T-helper 2 cell treated with Interferon-gamma antibody and Interleukin-4, amounts not matched to agents 5 μg/mL and 100 μg/mL, for 36 hours (primary cell): ENCODE measurements at regions not wholly inside any gene's neighbourhood (a gene's known extent, or its start where the extent isn't known, plus 50 kb on each side); places are given as distances from the start of the nearest gene placed in this dataset.
"Not testable (repeated sequence)": the region's sequence is repeated elsewhere in the genome, so short reads cannot be mapped to it uniquely, and the experiment has no call there.

Source experiments
- DNase-seq: peaks from one replicate; pipeline ENCODE4 v3.0.0; 2021; ENCODE audit warnings: low spot score
- H3K27ac Mint-ChIP-seq: one replicate; pipeline ENCODE4 v1.8.0; 2021; ENCODE audit warnings: mild to moderate bottlenecking, mixed read lengths
- H3K27me3 Mint-ChIP-seq: one replicate; pipeline ENCODE4 v1.8.0; 2021; ENCODE audit warnings: low read depth, mixed read lengths
- H3K36me3 Mint-ChIP-seq: one replicate; pipeline ENCODE4 v1.8.0; 2021; ENCODE audit warnings: low read depth, mixed read lengths
- H3K4me1 Mint-ChIP-seq: one replicate; pipeline ENCODE4 v1.8.0; 2021; ENCODE audit warnings: low read depth, mixed read lengths
- H3K4me3 Mint-ChIP-seq: one replicate; pipeline ENCODE4 v1.8.0; 2022; ENCODE audit warnings: mild to moderate bottlenecking, moderate library complexity, mixed read lengths
- H3K9me3 Mint-ChIP-seq: one replicate; pipeline ENCODE4 v1.8.0; 2021; ENCODE audit warnings: mixed read lengths

- not testable (repeated sequence) for H3K4me1 Mint-ChIP-seq, DNase-seq, H3K36me3 Mint-ChIP-seq, H3K27ac Mint-ChIP-seq, H3K27me3 Mint-ChIP-seq, H3K4me3 Mint-ChIP-seq
- peaks cover 15% of the 10 kb centered on the region for H3K9me3 Mint-ChIP-seq
Observed at GRCh38 chr21:10382580-10382979, 138.8 kb upstream of the TPTE start.

DNA sequence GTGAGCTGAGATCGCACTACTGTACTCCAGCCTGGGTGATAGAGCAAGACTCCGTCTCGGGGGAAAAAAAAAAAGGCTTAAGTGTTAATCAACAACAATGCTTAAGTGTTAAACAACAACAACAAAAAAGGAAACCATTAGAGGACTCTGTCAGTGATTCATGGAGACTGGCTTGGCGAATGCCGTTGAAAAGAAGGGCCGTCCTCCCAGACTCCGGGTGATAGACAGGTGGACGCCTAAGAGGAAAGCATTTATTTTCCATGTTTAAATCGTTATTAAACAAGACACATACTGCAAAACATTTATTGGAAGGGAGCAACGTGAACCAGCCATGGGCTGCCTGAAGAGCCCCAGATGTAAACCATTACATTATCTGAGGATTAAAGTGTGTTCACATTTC lies 137.8 kb upstream of the TPTE start:
- not testable (repeated sequence) for H3K9me3 Mint-ChIP-seq, H3K27ac Mint-ChIP-seq, H3K4me3 Mint-ChIP-seq, DNase-seq, H3K4me1 Mint-ChIP-seq, H3K36me3 Mint-ChIP-seq, H3K27me3 Mint-ChIP-seq

DNA sequence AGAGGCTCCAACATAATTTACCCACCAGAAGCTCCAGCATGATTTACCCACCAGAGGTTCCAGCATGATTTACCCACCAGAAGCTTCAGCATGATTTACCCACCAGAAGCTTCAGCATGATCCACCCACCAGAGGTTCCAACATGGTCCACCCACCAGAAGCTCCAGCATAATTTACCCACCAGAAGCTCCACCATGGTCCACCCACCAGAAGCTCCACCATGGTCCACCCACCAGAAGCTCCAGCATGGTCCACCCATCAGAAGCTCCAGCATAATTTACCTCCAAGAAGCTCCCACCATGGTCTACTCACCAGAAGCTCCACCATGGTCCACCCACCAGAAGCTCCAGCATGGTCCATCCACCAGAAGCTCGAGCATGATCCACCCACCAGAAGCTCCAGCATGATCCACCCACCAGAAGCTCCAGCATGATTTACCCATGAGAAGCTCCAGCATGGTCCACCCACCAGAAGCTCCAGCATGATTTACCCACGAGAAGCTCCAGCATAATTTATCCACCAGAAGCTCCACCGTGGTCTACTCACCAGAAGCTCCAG lies 137.0 kb upstream of the TPTE start:
- H3K27ac Mint-ChIP-seq, H3K27me3 Mint-ChIP-seq, H3K9me3 Mint-ChIP-seq, H3K36me3 Mint-ChIP-seq, H3K4me1 Mint-ChIP-seq, H3K4me3 Mint-ChIP-seq, DNase-seq: not testable (repeated sequence)

DNA sequence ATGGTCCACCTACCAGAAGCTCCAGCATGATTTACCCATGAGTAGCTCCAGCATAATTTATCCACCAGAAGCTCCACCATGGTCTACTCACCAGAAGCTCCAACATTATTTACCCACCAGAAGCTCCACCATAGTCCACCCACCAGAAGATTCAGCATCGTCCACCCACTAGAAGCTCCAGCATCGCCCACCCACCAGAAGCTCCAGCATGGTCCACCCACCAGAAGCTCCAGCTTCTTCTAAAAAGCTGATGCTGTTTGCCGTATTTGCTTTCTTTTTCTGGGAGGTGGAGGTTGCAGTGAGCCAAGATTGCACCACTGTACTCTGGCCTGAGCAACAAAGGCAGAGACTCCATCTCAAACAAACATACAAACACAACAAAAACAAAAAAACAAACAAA lies 136.2 kb upstream of the TPTE start:
- not testable (repeated sequence) for H3K27ac Mint-ChIP-seq, H3K36me3 Mint-ChIP-seq, DNase-seq, H3K4me3 Mint-ChIP-seq, H3K27me3 Mint-ChIP-seq, H3K4me1 Mint-ChIP-seq, H3K9me3 Mint-ChIP-seq

DNA sequence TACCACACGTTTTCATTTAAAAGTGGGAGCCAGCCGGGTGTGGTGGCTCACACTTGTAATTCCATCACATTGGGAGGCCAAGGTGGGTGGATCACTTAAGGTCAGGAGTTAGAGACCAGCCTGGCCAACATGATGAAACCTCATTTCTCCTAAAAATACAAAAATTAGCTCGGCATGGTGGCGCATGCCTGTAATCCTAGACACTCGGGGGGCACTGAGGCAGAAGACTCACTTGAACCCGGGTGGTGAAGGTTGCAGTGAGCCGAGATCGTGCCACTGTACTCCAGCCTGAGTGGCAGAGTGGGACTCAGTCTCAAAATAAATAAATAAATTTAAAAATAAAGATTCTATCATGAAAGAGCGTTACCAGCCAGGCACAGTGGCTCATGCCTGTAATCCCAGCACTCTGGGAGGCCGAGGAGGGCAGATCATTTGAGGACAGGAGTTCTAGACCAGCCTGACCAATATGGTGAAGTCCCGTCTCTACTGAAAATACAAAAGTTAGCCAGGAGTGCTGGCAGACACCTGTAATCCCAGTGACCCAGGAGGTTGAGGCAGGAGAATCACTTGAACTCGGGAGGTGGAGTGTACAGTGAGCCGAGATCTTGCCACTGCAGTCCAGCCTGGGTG lies 135.4 kb upstream of the TPTE start:
- not testable (repeated sequence) for H3K4me1 Mint-ChIP-seq, H3K9me3 Mint-ChIP-seq, H3K36me3 Mint-ChIP-seq, H3K27me3 Mint-ChIP-seq, H3K27ac Mint-ChIP-seq, H3K4me3 Mint-ChIP-seq, DNase-seq

DNA sequence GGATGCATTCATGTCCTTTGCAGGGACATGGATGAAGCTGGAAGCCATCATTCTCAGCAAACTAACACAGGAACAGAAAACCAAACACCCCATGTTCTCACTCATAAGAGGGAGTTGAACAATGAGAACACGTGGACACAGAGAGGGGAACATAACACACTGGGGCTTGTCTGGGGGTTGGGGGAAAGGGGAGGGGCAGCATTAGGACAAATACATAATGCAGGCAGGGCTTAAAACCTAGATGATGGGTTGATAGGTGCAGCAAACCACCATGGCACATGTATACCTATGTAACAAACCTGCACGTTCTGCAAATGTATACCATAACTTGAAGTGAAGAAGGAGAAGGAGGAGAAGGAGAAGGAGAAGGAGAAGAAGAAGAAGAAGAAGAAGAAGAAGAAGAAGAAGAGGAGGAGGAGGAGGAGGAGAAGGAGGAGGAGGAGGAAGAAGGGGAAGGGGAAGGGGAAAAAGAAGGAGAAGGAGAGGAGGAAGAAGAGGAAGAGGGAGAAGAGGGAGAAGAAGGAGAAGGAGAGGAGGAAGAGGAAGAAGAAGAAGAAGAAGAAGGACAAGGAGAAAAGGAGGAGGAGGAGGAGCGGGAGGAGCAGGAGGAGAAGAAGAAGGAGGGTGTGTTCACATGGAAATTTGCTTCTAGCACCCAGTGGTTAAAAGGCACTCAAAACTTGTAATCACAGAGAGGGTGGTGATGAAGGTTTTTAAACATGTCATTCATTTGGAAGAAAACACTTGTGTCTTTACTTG lies 133.5 kb upstream of the TPTE start:
- not testable (repeated sequence) for H3K27ac Mint-ChIP-seq, DNase-seq

GRCh38 chr21:10388625-10389024 lies 132.8 kb upstream of the TPTE start:
- not testable (repeated sequence) for H3K4me1 Mint-ChIP-seq, H3K27ac Mint-ChIP-seq, H3K4me3 Mint-ChIP-seq, H3K9me3 Mint-ChIP-seq, H3K36me3 Mint-ChIP-seq, DNase-seq, H3K27me3 Mint-ChIP-seq

More for the DNA sequence above, 133.5 kb upstream of the TPTE start:
- H3K4me3 Mint-ChIP-seq, H3K36me3 Mint-ChIP-seq, H3K4me1 Mint-ChIP-seq, H3K9me3 Mint-ChIP-seq, H3K27me3 Mint-ChIP-seq: not testable (repeated sequence)

DNA sequence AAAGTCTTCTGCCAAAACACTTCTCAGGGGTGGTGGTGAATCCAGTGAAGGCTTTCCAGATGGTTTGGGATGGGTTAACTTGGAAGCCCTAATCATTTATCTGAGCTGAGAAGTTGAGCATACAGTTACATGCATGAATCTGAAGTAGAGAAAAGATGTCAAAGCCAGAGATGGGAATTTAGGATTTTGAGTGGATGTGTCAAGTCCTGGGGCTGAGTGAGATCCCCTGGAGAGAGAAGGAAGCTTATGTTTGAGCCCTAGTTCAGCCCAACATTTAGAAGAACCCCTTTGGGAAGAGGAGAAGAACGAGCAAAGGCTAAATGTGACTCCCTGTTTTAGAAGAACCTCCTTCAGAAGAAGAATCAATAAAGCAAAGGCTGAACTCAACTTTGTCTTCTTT lies 129.1 kb upstream of the TPTE start:
- H3K27me3 Mint-ChIP-seq, H3K27ac Mint-ChIP-seq, H3K4me3 Mint-ChIP-seq, H3K4me1 Mint-ChIP-seq, DNase-seq, H3K9me3 Mint-ChIP-seq, H3K36me3 Mint-ChIP-seq: not testable (repeated sequence)

DNA sequence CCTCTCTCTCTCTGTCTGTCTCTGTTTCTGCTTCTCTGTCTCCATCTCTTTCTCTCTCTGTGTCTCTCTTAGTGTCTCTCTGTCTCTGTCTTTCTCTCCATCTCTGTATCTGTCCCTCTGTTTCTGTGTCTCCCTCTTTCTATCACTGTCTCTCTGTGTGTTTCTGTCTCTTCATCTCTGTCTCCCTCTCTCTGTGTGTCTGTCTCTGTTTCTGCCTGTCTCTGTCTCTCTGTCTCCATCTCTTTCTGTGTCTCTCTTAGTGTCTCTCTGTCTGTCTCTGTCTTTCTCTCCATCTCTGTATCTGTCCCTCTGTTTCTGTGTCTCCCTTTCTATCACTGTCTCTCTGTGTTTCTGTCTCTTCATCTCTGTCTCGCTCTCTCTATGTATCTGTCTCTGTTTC lies 125.4 kb upstream of the TPTE start:
- H3K9me3 Mint-ChIP-seq, H3K36me3 Mint-ChIP-seq, H3K27me3 Mint-ChIP-seq, DNase-seq, H3K27ac Mint-ChIP-seq, H3K4me3 Mint-ChIP-seq, H3K4me1 Mint-ChIP-seq: not testable (repeated sequence)

GRCh38 chr21:10397495-10397915 lies 123.9 kb upstream of the TPTE start:
- H3K27ac Mint-ChIP-seq, H3K4me3 Mint-ChIP-seq, H3K9me3 Mint-ChIP-seq, H3K27me3 Mint-ChIP-seq, H3K36me3 Mint-ChIP-seq, H3K4me1 Mint-ChIP-seq, DNase-seq: not testable (repeated sequence)

- not testable (repeated sequence) for H3K27me3 Mint-ChIP-seq, DNase-seq, H3K4me1 Mint-ChIP-seq, H3K36me3 Mint-ChIP-seq, H3K9me3 Mint-ChIP-seq, H3K4me3 Mint-ChIP-seq, H3K27ac Mint-ChIP-seq
Observed at GRCh38 chr21:10398692-10399489, 122.5 kb upstream of the TPTE start.

GRCh38 chr21:10400622-10401361 lies 120.6 kb upstream of the TPTE start:
- not testable (repeated sequence) for H3K4me1 Mint-ChIP-seq, DNase-seq, H3K27me3 Mint-ChIP-seq, H3K4me3 Mint-ChIP-seq, H3K27ac Mint-ChIP-seq, H3K36me3 Mint-ChIP-seq
- peaks cover 21% of the 10 kb centered on the region for H3K9me3 Mint-ChIP-seq

- not testable (repeated sequence) for H3K36me3 Mint-ChIP-seq, H3K27ac Mint-ChIP-seq, DNase-seq, H3K27me3 Mint-ChIP-seq, H3K4me3 Mint-ChIP-seq, H3K4me1 Mint-ChIP-seq
- H3K9me3 Mint-ChIP-seq = peaks cover 25% of the 10 kb centered on the region
Observed at GRCh38 chr21:10402461-10402860, 118.9 kb upstream of the TPTE start.

- not testable (repeated sequence) for H3K27me3 Mint-ChIP-seq, DNase-seq, H3K36me3 Mint-ChIP-seq, H3K4me3 Mint-ChIP-seq, H3K27ac Mint-ChIP-seq, H3K4me1 Mint-ChIP-seq
- H3K9me3 Mint-ChIP-seq = peaks cover 15% of the 10 kb centered on the region
Observed at GRCh38 chr21:10405331-10405730, 116.1 kb upstream of the TPTE start.
